ENCODE measurements at regions not wholly inside any gene's neighbourhood (a gene's known extent, or its start where the extent isn't known, plus 50 kb on each side); places are given as distances from the start of the nearest gene placed in this dataset.

DNA sequence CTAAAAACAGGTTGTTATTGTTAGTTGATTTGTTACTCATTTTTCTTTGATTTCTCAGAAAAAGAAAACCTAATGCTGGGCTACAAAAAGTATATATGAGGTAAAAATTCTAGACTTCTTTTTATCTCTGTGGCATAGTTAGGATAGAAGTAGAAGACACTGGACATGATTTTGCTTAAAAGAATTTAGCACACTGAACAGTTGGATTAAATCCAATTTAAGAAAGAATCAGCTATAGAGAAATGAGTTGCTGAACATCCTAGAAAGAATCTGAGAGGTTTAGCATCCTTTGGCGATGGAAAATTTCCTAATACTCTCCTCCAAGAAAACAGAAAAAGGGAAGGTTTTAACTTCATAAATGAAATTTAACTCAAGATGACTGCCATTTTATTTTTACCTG lies 259.7 kb downstream of the TBL1XR1 start:
- Histone ChIP-seq H3K27me3 (ENCODE audit: insufficient read depth, low read depth) (no peaks in the 10 kb centered on the region), H3K9me3 (ENCODE audit: insufficient read depth, low read depth) (no peaks in the 10 kb centered on the region), H3K36me3 (ENCODE audit: low read depth) (no peaks in the 10 kb centered on the region), H4K20me1 (ENCODE audit: insufficient read depth) (no peaks in the 10 kb centered on the region), H3K4me1 (replicated peaks; ENCODE audit: insufficient read depth) (no peaks in the 10 kb centered on the region; the same call in 1 of the 2 replicates), H3K4me2 (no peak overlapping the region), H3K4me3 (no peak overlapping the region), H2AFZ (no peak overlapping the region), H3K9me2 (ENCODE audit: insufficient read depth) (no peaks in the 10 kb centered on the region), H3K27ac (no peak overlapping the region), H3K79me2 (ENCODE audit: low read depth) (no peaks in the 10 kb centered on the region), H3F3A (ENCODE audit: insufficient read depth, low read depth) (no peaks in the 10 kb centered on the region)
- POLR2A ChIA-PET (ENCODE audit: unreplicated experiment): no interaction called here
- DNase-seq: no peak
- TF ChIP-seq EZH2 (IDR thresholded peaks at IDR 0.05; ENCODE audit: low read depth): no peak
- TF ChIP-seq, protein P1, sequence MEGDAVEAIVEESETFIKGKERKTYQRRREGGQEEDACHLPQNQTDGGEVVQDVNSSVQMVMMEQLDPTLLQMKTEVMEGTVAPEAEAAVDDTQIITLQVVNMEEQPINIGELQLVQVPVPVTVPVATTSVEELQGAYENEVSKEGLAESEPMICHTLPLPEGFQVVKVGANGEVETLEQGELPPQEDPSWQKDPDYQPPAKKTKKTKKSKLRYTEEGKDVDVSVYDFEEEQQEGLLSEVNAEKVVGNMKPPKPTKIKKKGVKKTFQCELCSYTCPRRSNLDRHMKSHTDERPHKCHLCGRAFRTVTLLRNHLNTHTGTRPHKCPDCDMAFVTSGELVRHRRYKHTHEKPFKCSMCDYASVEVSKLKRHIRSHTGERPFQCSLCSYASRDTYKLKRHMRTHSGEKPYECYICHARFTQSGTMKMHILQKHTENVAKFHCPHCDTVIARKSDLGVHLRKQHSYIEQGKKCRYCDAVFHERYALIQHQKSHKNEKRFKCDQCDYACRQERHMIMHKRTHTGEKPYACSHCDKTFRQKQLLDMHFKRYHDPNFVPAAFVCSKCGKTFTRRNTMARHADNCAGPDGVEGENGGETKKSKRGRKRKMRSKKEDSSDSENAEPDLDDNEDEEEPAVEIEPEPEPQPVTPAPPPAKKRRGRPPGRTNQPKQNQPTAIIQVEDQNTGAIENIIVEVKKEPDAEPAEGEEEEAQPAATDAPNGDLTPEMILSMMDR (conservative IDR thresholded peaks at IDR 0.05): no peak
- intact Hi-C loops (cut with micrococcal nuclease; ENCODE audit: unreplicated experiment): loop anchor here (5.0 kb wide), 2 partner anchors 505 to 980 kb away; no protein-coding TSS in a partner anchor
- CTCF ChIA-PET: interaction anchor here (0.7 to 1.1 kb wide), 3 partner anchors 65 to 651 kb away, joined by 3 to 4 read pairs (median 4); no protein-coding TSS in a partner anchor
- no TSS peak for BruUV-seq (replicated peaks)

GRCh38 chr3:176935194-176935888 lies 261.9 kb downstream of the TBL1XR1 start:
- Histone ChIP-seq H3K4me2 (no peak overlapping the region), H3K79me2 (ENCODE audit: low read depth) (no peaks in the 10 kb centered on the region), H3K27me3 (ENCODE audit: insufficient read depth, low read depth) (no peaks in the 10 kb centered on the region), H3K36me3 (ENCODE audit: low read depth) (no peaks in the 10 kb centered on the region), H3K4me1 (replicated peaks; ENCODE audit: insufficient read depth) (no peaks in the 10 kb centered on the region; the same call in 1 of the 2 replicates), H2AFZ (no peak overlapping the region), H3K4me3 (no peak overlapping the region), H3K9me2 (ENCODE audit: insufficient read depth) (no peaks in the 10 kb centered on the region), H3F3A (ENCODE audit: insufficient read depth, low read depth) (no peaks in the 10 kb centered on the region), H3K27ac (no peak overlapping the region), H3K9me3 (ENCODE audit: insufficient read depth, low read depth) (no peaks in the 10 kb centered on the region), H4K20me1 (ENCODE audit: insufficient read depth) (no peaks in the 10 kb centered on the region)
- BruUV-seq (replicated peaks): no TSS peak
- CTCF ChIA-PET: no interaction called here
- no peak for DNase-seq
- TF ChIP-seq, protein P1 (conservative IDR thresholded peaks at IDR 0.05): no peak
- TF ChIP-seq EZH2 (IDR thresholded peaks at IDR 0.05; ENCODE audit: low read depth): no peak
- intact Hi-C loops (cut with micrococcal nuclease; ENCODE audit: unreplicated experiment): loop anchor here (5.0 kb wide), 2 partner anchors 503 to 978 kb away; no protein-coding TSS in a partner anchor
- POLR2A ChIA-PET (ENCODE audit: unreplicated experiment): no interaction called here

- no peaks in the 10 kb centered on the region for H3F3A ChIP-seq (ENCODE audit: insufficient read depth, low read depth)
- no peaks in the 10 kb centered on the region for H3K79me2 ChIP-seq (ENCODE audit: low read depth)
- no peak for DNase-seq
- no peak overlapping the region for H2AFZ ChIP-seq
- no peaks in the 10 kb centered on the region for H3K36me3 ChIP-seq (ENCODE audit: low read depth)
- BruUV-seq (replicated peaks): no TSS peak
- H3K9me2 ChIP-seq (ENCODE audit: insufficient read depth): no peaks in the 10 kb centered on the region
- H3K27ac ChIP-seq: no peak overlapping the region
- no peaks in the 10 kb centered on the region for H3K9me3 ChIP-seq (ENCODE audit: insufficient read depth, low read depth)
- ChIA-PET CTCF (no interaction called here), POLR2A (ENCODE audit: unreplicated experiment) (no interaction called here)
- no peaks in the 10 kb centered on the region for H4K20me1 ChIP-seq (ENCODE audit: insufficient read depth)
- no peaks in the 10 kb centered on the region for H3K27me3 ChIP-seq (ENCODE audit: insufficient read depth, low read depth)
- no peaks in the 10 kb centered on the region; the same call in 1 of the 2 replicates for H3K4me1 ChIP-seq (replicated peaks; ENCODE audit: insufficient read depth)
- TF ChIP-seq, protein P1 (conservative IDR thresholded peaks at IDR 0.05): no peak
- TF ChIP-seq EZH2 (IDR thresholded peaks at IDR 0.05; ENCODE audit: low read depth): no peak
- H3K4me3 ChIP-seq: no peak overlapping the region
- H3K4me2 ChIP-seq: no peak overlapping the region
- intact Hi-C loops (cut with micrococcal nuclease; ENCODE audit: unreplicated experiment): loop anchor here (5.0 kb wide), 2 partner anchors 502 to 977 kb away; no protein-coding TSS in a partner anchor
Measured at GRCh38 chr3:176934698-176935097, 262.6 kb downstream of the TBL1XR1 start.

Measured in PC-9 (cell line).